ENCODE measurements at regions not wholly inside any gene's neighbourhood (a gene's known extent, or its start where the extent isn't known, plus 50 kb on each side); places are given as distances from the start of the nearest gene placed in this dataset.

- no peak for DNase-seq (ENCODE audit: low read depth, low spot score)
- TF ChIP-seq POLR2AphosphoS5 (IDR thresholded peaks at IDR 0.05; ENCODE audit: insufficient read depth, low read depth, low read length) (no peak), FOS (IDR thresholded peaks at IDR 0.05; ENCODE audit: borderline replicate concordance, insufficient read depth, low read length) (no peak), MYC (IDR thresholded peaks at IDR 0.05; ENCODE audit: low read depth, low read length) (no peak)
- ChIA-PET POLR2A (no interaction called here), CTCF (no interaction called here)
- Histone ChIP-seq H3K27me3 (ENCODE audit: control insufficient read depth in 2 of 2, insufficient read depth in 2 of 2, low read length in 2 of 2) (peaks cover 8 to 17% of the 10 kb centered on the region in 2 experiments), H3K4me2 (ENCODE audit: insufficient read depth, low read length) (no peak overlapping the region), H3K4me1 (ENCODE audit: control insufficient read depth, extremely low read depth, insufficient read depth, low read length) (no peaks in the 10 kb centered on the region), H3K9ac (replicated peaks; ENCODE audit: extremely low read depth, insufficient read depth, low read length) (no peak overlapping the region), H2AFZ (ENCODE audit: low read depth, low read length) (no peak overlapping the region), H3K79me2 (ENCODE audit: control insufficient read depth, insufficient read depth, low read length) (no peaks in the 10 kb centered on the region), H3K4me3 (replicated peaks in 1 of 3; ENCODE audit: insufficient read depth in 1 of 3, low read depth in 1 of 3, low read length in 3 of 3) (no peak overlapping the region), H4K20me1 (replicated peaks; ENCODE audit: control insufficient read depth, extremely low read depth, insufficient read depth, low read length) (no peaks in the 10 kb centered on the region), H3K9me1 (replicated peaks; ENCODE audit: control insufficient read depth, extremely low read depth, insufficient read depth, low read length) (no peaks in the 10 kb centered on the region), H3K36me3 (ENCODE audit: control insufficient read depth in 2 of 2, extremely low read depth in 1 of 2, insufficient read depth in 2 of 2, low read length in 2 of 2) (no peaks in the 10 kb centered on the region), H3K9me3 (replicated peaks; ENCODE audit: control insufficient read depth, insufficient read depth, low read length) (no peaks in the 10 kb centered on the region), H3K27ac (ENCODE audit: insufficient read depth, low read depth, low read length) (no peak overlapping the region)
- no peak for FAIRE-seq
- dilution Hi-C loops (cut with MboI; ENCODE audit: extremely low pct_ligation_motif_present, low sequenced_read_pairs) = no loop called here
- intact Hi-C loops (cut with micrococcal nuclease) = no loop called here
- BruUV-seq (replicated peaks) = no TSS peak
These were observed 109.4 kb upstream of the MVB12B start for GRCh38 chr9:126217250-126217653.

GRCh38 chr9:126217797-126218196, 108.8 kb upstream of the MVB12B start:
- H3K9ac ChIP-seq (replicated peaks; ENCODE audit: extremely low read depth, insufficient read depth, low read length) = no peak overlapping the region

More at GRCh38 chr9:126217797-126218196, 108.8 kb upstream of the MVB12B start:
- H3K79me2 ChIP-seq (ENCODE audit: control insufficient read depth, insufficient read depth, low read length) = no peaks in the 10 kb centered on the region
- intact Hi-C loops (cut with micrococcal nuclease) = no loop called here
- CTCF ChIA-PET = interaction anchor here (0.5 kb wide), 1 partner anchor 190 kb away, joined by 3 read pairs; no protein-coding TSS in a partner anchor
- H3K4me2 ChIP-seq (ENCODE audit: insufficient read depth, low read length) = no peak overlapping the region
- no peaks in the 10 kb centered on the region for H3K9me3 ChIP-seq (replicated peaks; ENCODE audit: control insufficient read depth, insufficient read depth, low read length)
- DNase-seq (ENCODE audit: low read depth, low spot score) = no peak
- no peak overlapping the region for H3K27ac ChIP-seq (ENCODE audit: insufficient read depth, low read depth, low read length)
- H3K4me3 ChIP-seq (replicated peaks in 1 of 3; ENCODE audit: insufficient read depth in 1 of 3, low read depth in 1 of 3, low read length in 3 of 3) = no peak overlapping the region
- no peaks in the 10 kb centered on the region for H4K20me1 ChIP-seq (replicated peaks; ENCODE audit: control insufficient read depth, extremely low read depth, insufficient read depth, low read length)
- TF ChIP-seq FOS (IDR thresholded peaks at IDR 0.05; ENCODE audit: borderline replicate concordance, insufficient read depth, low read length) (no peak), EZH2 (IDR thresholded peaks at IDR 0.05; ENCODE audit: borderline replicate concordance, low read depth, low read length, severe bottlenecking) (no peak), MYC (IDR thresholded peaks at IDR 0.05; ENCODE audit: low read depth, low read length) (no peak), POLR2AphosphoS5 (IDR thresholded peaks at IDR 0.05; ENCODE audit: insufficient read depth, low read depth, low read length) (no peak), JUN (IDR thresholded peaks at IDR 0.05; ENCODE audit: borderline replicate concordance, insufficient read depth, insufficient read length, low read depth) (no peak), POLR2A (IDR thresholded peaks at IDR 0.05; ENCODE audit: low read depth, low read length) (no peak), GATA2 (IDR thresholded peaks at IDR 0.05; ENCODE audit: insufficient read depth, insufficient read length, low read depth, low read length) (no peak)
- TF ChIP-seq, protein P1, sequence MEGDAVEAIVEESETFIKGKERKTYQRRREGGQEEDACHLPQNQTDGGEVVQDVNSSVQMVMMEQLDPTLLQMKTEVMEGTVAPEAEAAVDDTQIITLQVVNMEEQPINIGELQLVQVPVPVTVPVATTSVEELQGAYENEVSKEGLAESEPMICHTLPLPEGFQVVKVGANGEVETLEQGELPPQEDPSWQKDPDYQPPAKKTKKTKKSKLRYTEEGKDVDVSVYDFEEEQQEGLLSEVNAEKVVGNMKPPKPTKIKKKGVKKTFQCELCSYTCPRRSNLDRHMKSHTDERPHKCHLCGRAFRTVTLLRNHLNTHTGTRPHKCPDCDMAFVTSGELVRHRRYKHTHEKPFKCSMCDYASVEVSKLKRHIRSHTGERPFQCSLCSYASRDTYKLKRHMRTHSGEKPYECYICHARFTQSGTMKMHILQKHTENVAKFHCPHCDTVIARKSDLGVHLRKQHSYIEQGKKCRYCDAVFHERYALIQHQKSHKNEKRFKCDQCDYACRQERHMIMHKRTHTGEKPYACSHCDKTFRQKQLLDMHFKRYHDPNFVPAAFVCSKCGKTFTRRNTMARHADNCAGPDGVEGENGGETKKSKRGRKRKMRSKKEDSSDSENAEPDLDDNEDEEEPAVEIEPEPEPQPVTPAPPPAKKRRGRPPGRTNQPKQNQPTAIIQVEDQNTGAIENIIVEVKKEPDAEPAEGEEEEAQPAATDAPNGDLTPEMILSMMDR (IDR thresholded peaks at IDR 0.05; ENCODE audit: extremely low read depth in 1 of 2, insufficient read depth in 1 of 2, low read depth in 1 of 2, low read length in 2 of 2) = no peak
- TF ChIP-seq, protein P2, sequence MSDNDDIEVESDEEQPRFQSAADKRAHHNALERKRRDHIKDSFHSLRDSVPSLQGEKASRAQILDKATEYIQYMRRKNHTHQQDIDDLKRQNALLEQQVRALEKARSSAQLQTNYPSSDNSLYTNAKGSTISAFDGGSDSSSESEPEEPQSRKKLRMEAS (IDR thresholded peaks at IDR 0.05; ENCODE audit: insufficient read depth, insufficient read length) = no peak
- dilution Hi-C loops (cut with MboI; ENCODE audit: extremely low pct_ligation_motif_present, low sequenced_read_pairs) = no loop called here
- POLR2A ChIA-PET = no interaction called here
- no peaks in the 10 kb centered on the region for H3K36me3 ChIP-seq (ENCODE audit: control insufficient read depth in 2 of 2, extremely low read depth in 1 of 2, insufficient read depth in 2 of 2, low read length in 2 of 2)
- no peaks in the 10 kb centered on the region for H3K9me1 ChIP-seq (replicated peaks; ENCODE audit: control insufficient read depth, extremely low read depth, insufficient read depth, low read length)
- no peaks in the 10 kb centered on the region for H3K4me1 ChIP-seq (ENCODE audit: control insufficient read depth, extremely low read depth, insufficient read depth, low read length)
- no peak for FAIRE-seq
- H3K27me3 ChIP-seq (ENCODE audit: control insufficient read depth in 2 of 2, insufficient read depth in 2 of 2, low read length in 2 of 2) = peaks cover 11 to 23% of the 10 kb centered on the region in 2 experiments
- H2AFZ ChIP-seq (ENCODE audit: low read depth, low read length) = no peak overlapping the region
- no TSS peak for BruUV-seq (replicated peaks)

Data from endothelial cell of umbilical vein (primary cell).